ENCODE measurements at regions not wholly inside any gene's neighbourhood (a gene's known extent, or its start where the extent isn't known, plus 50 kb on each side); places are given as distances from the start of the nearest gene placed in this dataset.

- no peak for TF ChIP-seq POLR2A (IDR thresholded peaks at IDR 0.05)
- ATAC-seq = no peak
- in situ Hi-C loops (cut with MboI; ENCODE audit: low sequenced_read_pairs in 4 of 4) = no loop called here
- Histone ChIP-seq H3K9me3 (no peaks in the 10 kb centered on the region), H3K27ac (no peak overlapping the region), H3K4me3 (no peak overlapping the region), H3K36me3 (no peaks in the 10 kb centered on the region), H3K4me1 (no peaks in the 10 kb centered on the region), H3K27me3 (no peaks in the 10 kb centered on the region)
- no peak for DNase-seq
- intact Hi-C loops (cut with DNase I; ENCODE audit: low total_unique reads) = no loop called here
These were observed 198.9 kb upstream of the RGS6 start for GRCh38 chr14:71733210-71733883.

- H3K9me3 ChIP-seq = no peaks in the 10 kb centered on the region
- TF ChIP-seq CTCF (IDR thresholded peaks at IDR 0.05 in 4 of 5, conservative IDR thresholded peaks at IDR 0.05 in 1 of 5) (no peak), POLR2A (IDR thresholded peaks at IDR 0.05) (no peak)
- H3K27me3 ChIP-seq = no peaks in the 10 kb centered on the region
- no peak overlapping the region for H3K4me3 ChIP-seq
- in situ Hi-C loops (cut with MboI; ENCODE audit: low sequenced_read_pairs in 4 of 4) (no loop called here), intact Hi-C loops (cut with DNase I; ENCODE audit: low total_unique reads) (no loop called here)
- no peak overlapping the region for H3K27ac ChIP-seq
- no peaks in the 10 kb centered on the region for H3K36me3 ChIP-seq
- no peaks in the 10 kb centered on the region for H3K4me1 ChIP-seq
- ATAC-seq (no peak), DNase-seq (no peak)
These were observed 198.2 kb upstream of the RGS6 start for GRCh38 chr14:71734076-71734475.

GRCh38 chr14:71734885-71735284, 197.3 kb upstream of the RGS6 start:
- DNase-seq = no peak
- H3K9me3 ChIP-seq = no peaks in the 10 kb centered on the region
- no peak for ATAC-seq
- intact Hi-C loops (cut with DNase I; ENCODE audit: low total_unique reads) = no loop called here
- no peaks in the 10 kb centered on the region for H3K4me1 ChIP-seq
- no peak overlapping the region for H3K4me3 ChIP-seq
- no peaks in the 10 kb centered on the region for H3K27me3 ChIP-seq
- H3K27ac ChIP-seq = no peak overlapping the region
- TF ChIP-seq POLR2A (IDR thresholded peaks at IDR 0.05) (no peak), CTCF (IDR thresholded peaks at IDR 0.05 in 4 of 5, conservative IDR thresholded peaks at IDR 0.05 in 1 of 5) (no peak)
- in situ Hi-C loops (cut with MboI; ENCODE audit: low sequenced_read_pairs in 4 of 4) = no loop called here
- no peaks in the 10 kb centered on the region for H3K36me3 ChIP-seq

GRCh38 chr14:71737760-71738159, 194.5 kb upstream of the RGS6 start:
- DNase-seq (no peak), ATAC-seq (no peak)
- intact Hi-C loops (cut with DNase I; ENCODE audit: low total_unique reads) = no loop called here
- no peaks in the 10 kb centered on the region for H3K27me3 ChIP-seq
- H3K36me3 ChIP-seq = no peaks in the 10 kb centered on the region
- in situ Hi-C loops (cut with MboI; ENCODE audit: low sequenced_read_pairs in 4 of 4) = no loop called here
- no peak for TF ChIP-seq POLR2A (IDR thresholded peaks at IDR 0.05)
- TF ChIP-seq CTCF (IDR thresholded peaks at IDR 0.05 in 4 of 5, conservative IDR thresholded peaks at IDR 0.05 in 1 of 5) = no peak
- no peaks in the 10 kb centered on the region for H3K4me1 ChIP-seq
- no peak overlapping the region for H3K27ac ChIP-seq
- no peak overlapping the region for H3K4me3 ChIP-seq
- no peaks in the 10 kb centered on the region for H3K9me3 ChIP-seq

- H3K27ac ChIP-seq = no peak overlapping the region
- intact Hi-C loops (cut with DNase I; ENCODE audit: low total_unique reads) = no loop called here
These were observed 192.8 kb upstream of the RGS6 start for GRCh38 chr14:71739273-71739990.

More at GRCh38 chr14:71739273-71739990, 192.8 kb upstream of the RGS6 start:
- H3K9me3 ChIP-seq = no peaks in the 10 kb centered on the region
- in situ Hi-C loops (cut with MboI; ENCODE audit: low sequenced_read_pairs in 4 of 4) = no loop called here
- no peak for DNase-seq
- no peaks in the 10 kb centered on the region for H3K4me1 ChIP-seq
- ATAC-seq = no peak
- TF ChIP-seq CTCF (IDR thresholded peaks at IDR 0.05 in 4 of 5, conservative IDR thresholded peaks at IDR 0.05 in 1 of 5) (no peak), POLR2A (IDR thresholded peaks at IDR 0.05) (no peak)
- no peaks in the 10 kb centered on the region for H3K36me3 ChIP-seq
- H3K27me3 ChIP-seq = no peaks in the 10 kb centered on the region
- H3K4me3 ChIP-seq = no peak overlapping the region

Measured in gastrocnemius medialis (tissue), 4 donors.